ENCODE measurements at regions not wholly inside any gene's neighbourhood (a gene's known extent, or its start where the extent isn't known, plus 50 kb on each side); places are given as distances from the start of the nearest gene placed in this dataset.

- H3K27ac Mint-ChIP-seq (ENCODE audit: low read depth) = no peak overlapping the region
- no peaks in the 10 kb centered on the region for H3K4me1 Mint-ChIP-seq
- H3K36me3 Mint-ChIP-seq (ENCODE audit: insufficient read depth) = no peaks in the 10 kb centered on the region
- H3K9me3 Mint-ChIP-seq = peaks cover 25% of the 10 kb centered on the region
- H3K4me3 Mint-ChIP-seq = no peak overlapping the region
- ATAC-seq (replicated peaks; ENCODE audit: extremely low read depth, poor library complexity, severe bottlenecking) = no peak
- no peaks in the 10 kb centered on the region for H3K27me3 Mint-ChIP-seq
- no peak for DNase-seq (ENCODE audit: low spot score in 2 of 2)
Observed at GRCh38 chr10:108902619-108903285, 1020.6 kb downstream of the XPNPEP1 start.

GRCh38 chr10:108901781-108902618 is 1021.3 kb downstream of the XPNPEP1 start:
- no peaks in the 10 kb centered on the region for H3K36me3 Mint-ChIP-seq (ENCODE audit: insufficient read depth)
- ATAC-seq (replicated peaks; ENCODE audit: extremely low read depth, poor library complexity, severe bottlenecking) = no peak
- H3K27me3 Mint-ChIP-seq = no peaks in the 10 kb centered on the region
- no peaks in the 10 kb centered on the region for H3K4me1 Mint-ChIP-seq
- no peak overlapping the region for H3K4me3 Mint-ChIP-seq
- H3K9me3 Mint-ChIP-seq = peaks cover 28% of the 10 kb centered on the region
- H3K27ac Mint-ChIP-seq (ENCODE audit: low read depth) = no peak overlapping the region
- no peak for DNase-seq (ENCODE audit: low spot score in 2 of 2)

GRCh38 chr10:108899670-108900069 is 1023.6 kb downstream of the XPNPEP1 start:
- H3K9me3 Mint-ChIP-seq = peaks cover 31% of the 10 kb centered on the region
- no peaks in the 10 kb centered on the region for H3K36me3 Mint-ChIP-seq (ENCODE audit: insufficient read depth)
- no peaks in the 10 kb centered on the region for H3K4me1 Mint-ChIP-seq
- no peak overlapping the region for H3K4me3 Mint-ChIP-seq
- H3K27ac Mint-ChIP-seq (ENCODE audit: low read depth) = no peak overlapping the region
- DNase-seq (ENCODE audit: low spot score in 2 of 2) (no peak), ATAC-seq (replicated peaks; ENCODE audit: extremely low read depth, poor library complexity, severe bottlenecking) (no peak)
- no peaks in the 10 kb centered on the region for H3K27me3 Mint-ChIP-seq

- no peaks in the 10 kb centered on the region for H3K4me1 Mint-ChIP-seq
- peaks cover 34% of the 10 kb centered on the region for H3K9me3 Mint-ChIP-seq
- ATAC-seq (replicated peaks; ENCODE audit: extremely low read depth, poor library complexity, severe bottlenecking) (no peak), DNase-seq (ENCODE audit: low spot score in 2 of 2) (no peak)
- H3K4me3 Mint-ChIP-seq = no peak overlapping the region
- H3K27me3 Mint-ChIP-seq = no peaks in the 10 kb centered on the region
- peaks cover 4% of the 10 kb centered on the region for H3K36me3 Mint-ChIP-seq (ENCODE audit: insufficient read depth)
- H3K27ac Mint-ChIP-seq (ENCODE audit: low read depth) = no peak overlapping the region
Observed at GRCh38 chr10:108894402-108895301, 1028.7 kb downstream of the XPNPEP1 start.

- H3K4me3 Mint-ChIP-seq = no peak overlapping the region
- H3K9me3 Mint-ChIP-seq = peaks cover 19% of the 10 kb centered on the region
- ATAC-seq (replicated peaks; ENCODE audit: extremely low read depth, poor library complexity, severe bottlenecking) = no peak
- H3K4me1 Mint-ChIP-seq = no peaks in the 10 kb centered on the region
- H3K27me3 Mint-ChIP-seq = no peaks in the 10 kb centered on the region
- no peak overlapping the region for H3K27ac Mint-ChIP-seq (ENCODE audit: low read depth)
- DNase-seq (ENCODE audit: low spot score in 2 of 2) = no peak
- peaks cover 2% of the 10 kb centered on the region for H3K36me3 Mint-ChIP-seq (ENCODE audit: insufficient read depth)
Observed at GRCh38 chr10:108877095-108877561, 1046.2 kb downstream of the XPNPEP1 start.

GRCh38 chr10:108872854-108873253 is 1050.5 kb downstream of the XPNPEP1 start:
- Mint-ChIP-seq H3K4me1 (no peaks in the 10 kb centered on the region), H3K36me3 (ENCODE audit: insufficient read depth) (peaks cover 2% of the 10 kb centered on the region), H3K9me3 (peaks cover 23% of the 10 kb centered on the region), H3K4me3 (no peak overlapping the region), H3K27ac (ENCODE audit: low read depth) (no peak overlapping the region), H3K27me3 (no peaks in the 10 kb centered on the region)
- no peak for DNase-seq (ENCODE audit: low spot score in 2 of 2)
- ATAC-seq (replicated peaks; ENCODE audit: extremely low read depth, poor library complexity, severe bottlenecking) = no peak

- H3K4me3 Mint-ChIP-seq = no peak overlapping the region
- ATAC-seq (replicated peaks; ENCODE audit: extremely low read depth, poor library complexity, severe bottlenecking) (no peak), DNase-seq (ENCODE audit: low spot score in 2 of 2) (no peak)
- no peak overlapping the region for H3K27ac Mint-ChIP-seq (ENCODE audit: low read depth)
- no peaks in the 10 kb centered on the region for H3K4me1 Mint-ChIP-seq
- H3K36me3 Mint-ChIP-seq (ENCODE audit: insufficient read depth) = peaks cover 2% of the 10 kb centered on the region
- H3K9me3 Mint-ChIP-seq = peaks cover 31% of the 10 kb centered on the region
- no peaks in the 10 kb centered on the region for H3K27me3 Mint-ChIP-seq
Observed at GRCh38 chr10:108868881-108869280, 1054.4 kb downstream of the XPNPEP1 start.

GRCh38 chr10:108862676-108863350 is 1060.5 kb downstream of the XPNPEP1 start:
- no peaks in the 10 kb centered on the region for H3K36me3 Mint-ChIP-seq (ENCODE audit: insufficient read depth)
- no peak overlapping the region for H3K27ac Mint-ChIP-seq (ENCODE audit: low read depth)
- DNase-seq (ENCODE audit: low spot score in 2 of 2) (no peak), ATAC-seq (replicated peaks; ENCODE audit: extremely low read depth, poor library complexity, severe bottlenecking) (no peak)
- H3K27me3 Mint-ChIP-seq = no peaks in the 10 kb centered on the region
- H3K4me1 Mint-ChIP-seq = no peaks in the 10 kb centered on the region
- H3K9me3 Mint-ChIP-seq = peaks cover 21% of the 10 kb centered on the region
- H3K4me3 Mint-ChIP-seq = no peak overlapping the region

GRCh38 chr10:108861181-108861754 is 1062.0 kb downstream of the XPNPEP1 start:
- Mint-ChIP-seq H3K27ac (ENCODE audit: low read depth) (no peak overlapping the region), H3K4me1 (no peaks in the 10 kb centered on the region), H3K36me3 (ENCODE audit: insufficient read depth) (no peaks in the 10 kb centered on the region), H3K9me3 (peaks cover 18% of the 10 kb centered on the region), H3K4me3 (no peak overlapping the region), H3K27me3 (no peaks in the 10 kb centered on the region)
- no peak for ATAC-seq (replicated peaks; ENCODE audit: extremely low read depth, poor library complexity, severe bottlenecking)
- DNase-seq (ENCODE audit: low spot score in 2 of 2) = no peak

- no peak for ATAC-seq (replicated peaks; ENCODE audit: extremely low read depth, poor library complexity, severe bottlenecking)
Observed at GRCh38 chr10:108852211-108852610, 1071.1 kb downstream of the XPNPEP1 start.

GRCh38 chr10:108850138-108850854 is 1073.0 kb downstream of the XPNPEP1 start:
- no peak for DNase-seq (ENCODE audit: low spot score in 2 of 2)
- no peak for ATAC-seq (replicated peaks; ENCODE audit: extremely low read depth, poor library complexity, severe bottlenecking)
- H3K4me1 Mint-ChIP-seq = no peaks in the 10 kb centered on the region
- no peak overlapping the region for H3K27ac Mint-ChIP-seq (ENCODE audit: low read depth)
- H3K36me3 Mint-ChIP-seq (ENCODE audit: insufficient read depth) = peaks cover 3% of the 10 kb centered on the region
- peaks cover 21% of the 10 kb centered on the region for H3K9me3 Mint-ChIP-seq
- H3K4me3 Mint-ChIP-seq = no peak overlapping the region
- no peaks in the 10 kb centered on the region for H3K27me3 Mint-ChIP-seq

More at GRCh38 chr10:108852211-108852610, 1071.1 kb downstream of the XPNPEP1 start:
- DNase-seq (ENCODE audit: low spot score in 2 of 2) = no peak
- Mint-ChIP-seq H3K27ac (ENCODE audit: low read depth) (no peak overlapping the region), H3K4me3 (no peak overlapping the region), H3K4me1 (no peaks in the 10 kb centered on the region), H3K9me3 (peaks cover 12% of the 10 kb centered on the region), H3K27me3 (no peaks in the 10 kb centered on the region), H3K36me3 (ENCODE audit: insufficient read depth) (peaks cover 3% of the 10 kb centered on the region)

All from central memory CD8-positive, alpha-beta T cell (primary cell).